Karpas-422 (cell line): ENCODE measurements at regions not wholly inside any gene's neighbourhood (a gene's known extent, or its start where the extent isn't known, plus 50 kb on each side); places are given as distances from the start of the nearest gene placed in this dataset.

Experiments
- DNase-seq: peaks from one replicate; pipeline ENCODE4 v3.0.0-alpha.2; 2015
- H2AFZ ChIP-seq: fragments of 200-600 bp; sonication (generic); 2 replicates; pipeline ENCODE4 v1.6.1; 2014; ENCODE audit warnings: antibody characterized with exemption, low read length, mixed read lengths
- H3K27ac ChIP-seq: fragments of 200-600 bp; sonication (generic); 2 replicates; pipeline ENCODE4 v1.5.1; 2014; ENCODE audit warnings: mild to moderate bottlenecking, low read length, moderate library complexity
- H3K27me3 ChIP-seq: fragments of 200-600 bp; sonication (generic); 2 replicates; pipeline ENCODE4 v1.6.1; 2014; ENCODE audit warnings: low read length, mixed read lengths
- H3K36me3 ChIP-seq: fragments of 200-600 bp; sonication (generic); 2 replicates; pipeline ENCODE4 v1.6.1; 2014; ENCODE audit warnings: low read length, mixed read lengths; ENCODE audit not compliant: insufficient read depth
- H3K4me1 ChIP-seq: fragments of 200-600 bp; sonication (generic); 2 replicates; pipeline ENCODE4 v1.6.1; 2014; ENCODE audit warnings: mild to moderate bottlenecking, low read length, mixed read lengths
- H3K4me2 ChIP-seq: fragments of 200-600 bp; sonication (generic); 2 replicates; pipeline ENCODE4 v1.6.1; 2014; ENCODE audit warnings: low read length, low read depth, mild to moderate bottlenecking; ENCODE audit not compliant: poor library complexity, severe bottlenecking
- H3K4me3 ChIP-seq: fragments of 200-600 bp; sonication (generic); 2 replicates; pipeline ENCODE4 v1.5.1; 2014; ENCODE audit warnings: mild to moderate bottlenecking, antibody characterized with exemption, low read length, mixed read lengths
- H3K79me2 ChIP-seq: fragments of 200-600 bp; sonication (generic); 2 replicates; pipeline ENCODE4 v1.6.1; 2014; ENCODE audit warnings: mild to moderate bottlenecking, low read length, mixed read lengths
- H3K9ac ChIP-seq: fragments of 200-600 bp; sonication (generic); 2 replicates; pipeline ENCODE4 v1.6.0; 2014; ENCODE audit warnings: low read length
- H3K9me2 ChIP-seq: fragments of 200-600 bp; sonication (generic), shearing (Covaris generic); replicated peaks from 2 replicates; pipeline ENCODE4 v1.6.0; 2014; ENCODE audit warnings: mild to moderate bottlenecking, low read length, moderate library complexity; ENCODE audit not compliant: insufficient read depth
- H3K9me3 ChIP-seq: fragments of 300-700, 200-600 bp; sonication (generic); 2 replicates; pipeline ENCODE4 v1.6.1; 2014; ENCODE audit warnings: low read length, mixed read lengths
- H4K20me1 ChIP-seq: fragments of 200-600 bp; sonication (generic); 2 replicates; pipeline ENCODE4 v1.6.1; 2014; ENCODE audit warnings: mild to moderate bottlenecking, antibody characterized with exemption, low read length, low read depth; ENCODE audit not compliant: insufficient read depth

DNA sequence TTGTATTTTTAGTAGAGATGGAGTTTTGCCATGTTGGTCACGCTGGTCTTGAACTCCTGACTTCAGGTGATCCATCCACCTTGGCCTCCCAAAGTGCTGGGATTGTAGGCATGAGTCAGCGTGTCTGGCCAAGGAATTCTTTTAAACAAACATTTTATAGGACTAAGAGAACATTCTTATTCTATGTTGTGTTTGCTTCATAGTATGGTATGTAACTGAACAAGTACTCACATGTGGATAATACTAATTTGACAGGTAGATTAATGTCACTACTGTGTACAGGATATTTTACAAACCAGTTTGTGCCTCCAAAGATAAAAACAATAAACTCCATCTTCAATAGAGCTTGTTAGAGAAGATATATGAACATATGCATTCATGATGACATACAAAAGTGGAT is 1353.4 kb downstream of the PCDH7 start:
- Histone ChIP-seq H4K20me1 (no peaks in the 10 kb centered on the region), H3K36me3 (no peaks in the 10 kb centered on the region), H3K4me2 (no peak overlapping the region), H3K9me2 (no peaks in the 10 kb centered on the region), H3K27ac (no peak overlapping the region), H3K79me2 (no peaks in the 10 kb centered on the region), H3K9ac (no peak overlapping the region), H3K4me1 (no peaks in the 10 kb centered on the region), H2AFZ (no peak overlapping the region), H3K27me3 (no peaks in the 10 kb centered on the region), H3K4me3 (no peak overlapping the region), H3K9me3 (peaks cover 22% of the 10 kb centered on the region)
- no peak for DNase-seq

DNA sequence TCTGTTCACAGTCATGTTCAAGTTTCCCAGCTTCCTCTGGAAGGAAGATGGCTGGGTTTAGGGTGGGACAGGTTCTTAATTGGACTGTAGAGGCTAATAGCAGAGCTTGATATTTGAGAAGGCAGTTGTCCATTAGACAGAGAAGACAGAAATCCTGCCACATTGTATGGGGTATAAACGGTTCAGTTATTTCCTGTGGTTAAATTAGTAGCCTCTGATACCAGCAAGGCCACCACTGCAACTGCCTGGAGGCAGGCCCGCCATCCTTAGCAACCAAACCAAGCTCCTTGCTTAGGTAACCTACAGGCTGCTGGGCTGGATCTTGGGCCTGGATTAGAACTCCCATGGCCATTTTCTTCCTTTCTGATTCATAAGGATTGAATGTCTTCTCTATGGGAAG is 1367.0 kb downstream of the PCDH7 start:
- H3K9me3 ChIP-seq: peaks cover 15% of the 10 kb centered on the region
- H3K27me3 ChIP-seq: no peaks in the 10 kb centered on the region
- H3K27ac ChIP-seq: no peak overlapping the region

GRCh38 chr4:32094987-32095386 is 1374.8 kb downstream of the PCDH7 start:
- H3K79me2 ChIP-seq: no peaks in the 10 kb centered on the region
- no peak for DNase-seq
- no peak overlapping the region for H3K4me3 ChIP-seq
- no peak overlapping the region for H3K4me2 ChIP-seq
- H3K4me1 ChIP-seq: no peaks in the 10 kb centered on the region
- H4K20me1 ChIP-seq: no peaks in the 10 kb centered on the region
- no peaks in the 10 kb centered on the region for H3K36me3 ChIP-seq
- H3K27me3 ChIP-seq: no peaks in the 10 kb centered on the region
- no peak overlapping the region for H3K27ac ChIP-seq
- no peak overlapping the region for H3K9ac ChIP-seq
- no peaks in the 10 kb centered on the region for H3K9me2 ChIP-seq
- peaks cover 21% of the 10 kb centered on the region for H3K9me3 ChIP-seq
- no peak overlapping the region for H2AFZ ChIP-seq

More for the DNA sequence above, 1367.0 kb downstream of the PCDH7 start:
- H4K20me1 ChIP-seq: no peaks in the 10 kb centered on the region
- H2AFZ ChIP-seq: no peak overlapping the region
- H3K9me2 ChIP-seq: no peaks in the 10 kb centered on the region
- no peaks in the 10 kb centered on the region for H3K4me1 ChIP-seq
- no peak overlapping the region for H3K4me2 ChIP-seq
- H3K36me3 ChIP-seq: no peaks in the 10 kb centered on the region
- DNase-seq: no peak
- no peak overlapping the region for H3K9ac ChIP-seq
- H3K4me3 ChIP-seq: no peak overlapping the region
- H3K79me2 ChIP-seq: no peaks in the 10 kb centered on the region

DNA sequence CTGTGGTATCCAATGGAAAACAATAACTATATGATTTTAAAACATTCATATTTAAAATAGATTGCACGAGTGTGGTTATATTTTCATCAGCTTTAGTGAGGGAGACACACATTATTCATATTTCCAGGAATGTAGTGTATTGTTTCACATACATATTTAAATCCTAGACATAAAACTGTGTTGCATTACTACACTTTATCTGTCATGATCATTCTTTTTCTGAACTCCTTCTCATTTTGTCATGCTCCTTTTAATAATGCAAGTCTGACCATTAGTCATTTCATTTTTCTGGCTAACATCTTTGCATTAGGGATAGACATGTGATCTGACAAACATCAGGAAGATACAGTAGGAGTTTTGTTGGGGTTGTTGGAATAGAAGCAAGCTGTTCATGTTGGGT is 1382.7 kb downstream of the PCDH7 start:
- H4K20me1 ChIP-seq: no peaks in the 10 kb centered on the region
- no peak overlapping the region for H3K4me3 ChIP-seq
- H3K79me2 ChIP-seq: no peaks in the 10 kb centered on the region
- no peaks in the 10 kb centered on the region for H3K9me2 ChIP-seq
- no peaks in the 10 kb centered on the region for H3K27me3 ChIP-seq
- no peak overlapping the region for H3K4me2 ChIP-seq
- DNase-seq: no peak
- H3K4me1 ChIP-seq: no peaks in the 10 kb centered on the region
- no peak overlapping the region for H3K27ac ChIP-seq
- no peak overlapping the region for H2AFZ ChIP-seq
- peaks cover 22% of the 10 kb centered on the region for H3K9me3 ChIP-seq
- H3K36me3 ChIP-seq: no peaks in the 10 kb centered on the region
- H3K9ac ChIP-seq: no peak overlapping the region

DNA sequence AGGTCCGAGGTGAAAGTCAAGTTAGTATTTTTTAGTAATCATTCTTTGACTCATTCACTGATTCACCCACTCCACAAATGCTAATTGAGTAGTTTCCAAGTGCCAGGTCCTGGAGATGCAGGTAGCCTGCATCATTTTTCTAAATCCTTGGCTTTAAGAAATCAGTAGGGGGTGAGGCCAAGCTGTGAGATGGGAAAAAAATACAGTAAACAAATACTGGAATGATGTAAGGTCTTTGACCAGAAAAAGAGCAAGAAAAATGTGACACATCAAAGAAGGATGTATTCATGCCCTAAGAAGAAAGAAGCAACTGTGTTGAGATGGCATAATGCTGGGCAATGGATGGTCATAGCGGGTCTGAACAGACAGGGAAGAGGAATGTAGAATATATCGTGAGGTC is 1386.6 kb downstream of the PCDH7 start:
- Histone ChIP-seq H3K36me3 (no peaks in the 10 kb centered on the region), H2AFZ (no peak overlapping the region), H3K4me3 (no peak overlapping the region), H3K9me2 (no peaks in the 10 kb centered on the region), H3K27me3 (no peaks in the 10 kb centered on the region), H3K9ac (no peak overlapping the region), H3K9me3 (peaks cover 13% of the 10 kb centered on the region; the same call in 1 of the 2 replicates), H4K20me1 (no peaks in the 10 kb centered on the region), H3K4me1 (no peaks in the 10 kb centered on the region), H3K4me2 (no peak overlapping the region), H3K79me2 (no peaks in the 10 kb centered on the region), H3K27ac (no peak overlapping the region)
- DNase-seq: no peak

DNA sequence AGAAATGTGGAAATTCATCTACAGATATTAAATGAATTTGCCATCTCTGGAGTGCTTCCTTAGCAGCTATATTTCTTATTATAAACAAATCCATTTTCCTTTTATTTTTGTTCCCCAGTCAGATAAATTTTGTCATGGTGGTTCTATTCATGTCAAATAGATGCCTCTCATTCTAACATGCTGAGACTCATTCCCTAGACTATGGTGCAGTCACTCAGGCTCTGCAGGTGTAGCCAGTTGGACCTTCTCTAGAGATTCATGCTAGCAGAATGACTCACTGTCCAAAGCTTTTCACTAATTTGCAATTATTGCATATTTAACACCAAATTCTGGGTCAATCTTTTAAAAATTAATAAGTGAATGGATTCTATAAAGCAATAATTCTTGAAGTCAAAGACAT is 1392.7 kb downstream of the PCDH7 start:
- Histone ChIP-seq H3K27ac (no peak overlapping the region), H3K79me2 (no peaks in the 10 kb centered on the region), H3K9ac (no peak overlapping the region), H3K27me3 (no peaks in the 10 kb centered on the region), H2AFZ (no peak overlapping the region), H3K4me2 (no peak overlapping the region), H3K4me1 (no peaks in the 10 kb centered on the region), H3K36me3 (no peaks in the 10 kb centered on the region), H4K20me1 (no peaks in the 10 kb centered on the region), H3K9me2 (no peaks in the 10 kb centered on the region), H3K4me3 (no peak overlapping the region), H3K9me3 (peaks cover 7% of the 10 kb centered on the region)
- DNase-seq: no peak

- Histone ChIP-seq H3K9ac (no peak overlapping the region), H4K20me1 (no peaks in the 10 kb centered on the region), H2AFZ (no peak overlapping the region), H3K36me3 (no peaks in the 10 kb centered on the region), H3K4me2 (no peak overlapping the region), H3K9me2 (no peaks in the 10 kb centered on the region), H3K27me3 (no peaks in the 10 kb centered on the region), H3K4me3 (no peak overlapping the region), H3K27ac (no peak overlapping the region), H3K4me1 (no peaks in the 10 kb centered on the region), H3K79me2 (no peaks in the 10 kb centered on the region), H3K9me3 (peaks cover 22% of the 10 kb centered on the region)
- DNase-seq: no peak
Observed at GRCh38 chr4:32117693-32118092, 1397.5 kb downstream of the PCDH7 start.

DNA sequence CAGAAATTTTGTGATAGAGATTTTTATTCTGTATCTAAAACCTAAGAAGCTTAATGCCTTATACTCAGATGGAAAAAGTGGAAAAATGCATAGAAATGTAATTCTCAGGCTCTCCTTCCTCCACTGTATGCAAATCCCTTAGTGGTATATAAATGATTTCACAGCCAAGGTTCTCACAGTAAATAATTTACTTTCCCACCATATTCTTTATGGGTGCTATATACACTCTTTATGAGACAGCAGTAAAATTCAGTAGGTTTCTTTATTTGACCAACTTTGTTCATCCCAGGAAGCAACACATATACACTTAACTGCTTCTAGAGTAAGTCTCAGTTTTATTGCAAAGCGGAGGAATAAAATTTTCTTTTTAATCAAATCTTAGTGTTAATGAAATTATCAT is 1399.7 kb downstream of the PCDH7 start:
- no peaks in the 10 kb centered on the region for H3K4me1 ChIP-seq
- no peaks in the 10 kb centered on the region for H3K27me3 ChIP-seq
- no peak overlapping the region for H3K27ac ChIP-seq
- no peaks in the 10 kb centered on the region for H3K79me2 ChIP-seq
- no peaks in the 10 kb centered on the region for H3K9me2 ChIP-seq
- DNase-seq: no peak
- no peaks in the 10 kb centered on the region for H4K20me1 ChIP-seq
- H3K9me3 ChIP-seq: peaks cover 29% of the 10 kb centered on the region
- H3K4me2 ChIP-seq: no peak overlapping the region
- H3K9ac ChIP-seq: no peak overlapping the region
- H3K36me3 ChIP-seq: no peaks in the 10 kb centered on the region
- no peak overlapping the region for H2AFZ ChIP-seq
- H3K4me3 ChIP-seq: no peak overlapping the region

GRCh38 chr4:32128549-32128948 is 1408.4 kb downstream of the PCDH7 start:
- Histone ChIP-seq H3K9me3 (peaks cover 38% of the 10 kb centered on the region), H2AFZ (no peak overlapping the region), H3K4me3 (no peak overlapping the region), H3K27me3 (no peaks in the 10 kb centered on the region), H3K79me2 (no peaks in the 10 kb centered on the region), H4K20me1 (no peaks in the 10 kb centered on the region), H3K36me3 (no peaks in the 10 kb centered on the region), H3K4me2 (no peak overlapping the region), H3K4me1 (no peaks in the 10 kb centered on the region), H3K9ac (no peak overlapping the region), H3K27ac (no peak overlapping the region), H3K9me2 (no peaks in the 10 kb centered on the region)
- no peak for DNase-seq
